ENCODE measurements at regions not wholly inside any gene's neighbourhood (a gene's known extent, or its start where the extent isn't known, plus 50 kb on each side); places are given as distances from the start of the nearest gene placed in this dataset.

GRCh38 chr13:84239032-84239431 lies 356.8 kb upstream of the SLITRK1 start:
- no peak for DNase-seq
- Histone ChIP-seq H3K27me3 (no peaks in the 10 kb centered on the region), H3K36me3 (replicated peaks in 1 of 2) (no peaks in the 10 kb centered on the region), H3K4me3 (no peak overlapping the region), H3K9me3 (replicated peaks in 1 of 3) (no peaks in the 10 kb centered on the region), H3K4me1 (replicated peaks in 1 of 2) (no peaks in the 10 kb centered on the region), H3K27ac (no peak overlapping the region)
- TF ChIP-seq CTCF (IDR thresholded peaks at IDR 0.05): no peak
- TF ChIP-seq POLR2A (IDR thresholded peaks at IDR 0.05): no peak
- intact Hi-C loops (cut with DNase I): no loop called here
- 90 to 97% (median 95%) methylated on average over 1 of the region's 1 CpG for WGBS, 4 donors

GRCh38 chr13:84238381-84238780 lies 356.1 kb upstream of the SLITRK1 start:
- no peaks in the 10 kb centered on the region for H3K27me3 ChIP-seq
- no peak for TF ChIP-seq POLR2A (IDR thresholded peaks at IDR 0.05)
- TF ChIP-seq CTCF (IDR thresholded peaks at IDR 0.05): no peak
- no peak overlapping the region for H3K27ac ChIP-seq
- no peaks in the 10 kb centered on the region for H3K4me1 ChIP-seq (replicated peaks in 1 of 2)
- H3K36me3 ChIP-seq (replicated peaks in 1 of 2): no peaks in the 10 kb centered on the region
- intact Hi-C loops (cut with DNase I): no loop called here
- no peaks in the 10 kb centered on the region for H3K9me3 ChIP-seq (replicated peaks in 1 of 3)
- H3K4me3 ChIP-seq: no peak overlapping the region
- WGBS, 4 donors: 74 to 82% (median 77%) methylated on average over 1 of the region's 1 CpG
- DNase-seq: no peak

- H3K27ac ChIP-seq: no peak overlapping the region
- no peaks in the 10 kb centered on the region for H3K4me1 ChIP-seq (replicated peaks in 1 of 2)
- no peaks in the 10 kb centered on the region for H3K36me3 ChIP-seq (replicated peaks in 1 of 2)
- 26 to 37% (median 32%) methylated on average over 3 of the region's 3 CpGs for WGBS, 4 donors
- no peaks in the 10 kb centered on the region for H3K9me3 ChIP-seq (replicated peaks in 1 of 3)
- no peak for DNase-seq
- no peak overlapping the region for H3K4me3 ChIP-seq
- TF ChIP-seq CTCF (IDR thresholded peaks at IDR 0.05) (no peak), POLR2A (IDR thresholded peaks at IDR 0.05) (no peak)
- intact Hi-C loops (cut with DNase I): no loop called here
- no peaks in the 10 kb centered on the region for H3K27me3 ChIP-seq
Measured at GRCh38 chr13:84237143-84237542, 354.9 kb upstream of the SLITRK1 start.

GRCh38 chr13:84234416-84234815 lies 352.1 kb upstream of the SLITRK1 start:
- no peak overlapping the region for H3K27ac ChIP-seq

More at GRCh38 chr13:84234416-84234815, 352.1 kb upstream of the SLITRK1 start:
- no peaks in the 10 kb centered on the region for H3K36me3 ChIP-seq (replicated peaks in 1 of 2)
- no peaks in the 10 kb centered on the region for H3K27me3 ChIP-seq
- TF ChIP-seq CTCF (IDR thresholded peaks at IDR 0.05): no peak
- TF ChIP-seq POLR2A (IDR thresholded peaks at IDR 0.05): no peak
- no peaks in the 10 kb centered on the region for H3K4me1 ChIP-seq (replicated peaks in 1 of 2)
- H3K9me3 ChIP-seq (replicated peaks in 1 of 3): no peaks in the 10 kb centered on the region
- no peak overlapping the region for H3K4me3 ChIP-seq
- intact Hi-C loops (cut with DNase I): no loop called here
- DNase-seq: no peak

Data from adrenal gland (tissue), 9 donors.